SK-N-SH (cell line): ENCODE measurements at regions not wholly inside any gene's neighbourhood (a gene's known extent, or its start where the extent isn't known, plus 50 kb on each side); places are given as distances from the start of the nearest gene placed in this dataset.

Experiments
- EZH2phosphoT487 ChIP-seq: fragments of 200-600 bp; sonication (generic); IDR thresholded peaks from 2 replicates; pipeline ENCODE4 v1.6.1; 2017; ENCODE audit warnings: low read depth, mixed run types, mild to moderate bottlenecking, antibody characterized with exemption, moderate library complexity, borderline replicate concordance
- TF ChIP-seq, protein P1 (sequence below): IDR thresholded peaks from 2 replicates; pipeline ENCODE4 v1.4.0; 2012; ENCODE audit warnings: low read depth
- TF ChIP-seq, protein P2 (sequence below): IDR thresholded peaks from 2 replicates; pipeline ENCODE4 v1.6.1; 2012; ENCODE audit warnings: mild to moderate bottlenecking, low read depth, low read length, moderate library complexity
- TF ChIP-seq, protein P3 (sequence below): fragments of 150-350 bp; IDR thresholded peaks from 2 replicates; pipeline ENCODE4 v1.6.1; 2016; ENCODE audit warnings: mild to moderate bottlenecking, low read depth, low read length

DNA sequence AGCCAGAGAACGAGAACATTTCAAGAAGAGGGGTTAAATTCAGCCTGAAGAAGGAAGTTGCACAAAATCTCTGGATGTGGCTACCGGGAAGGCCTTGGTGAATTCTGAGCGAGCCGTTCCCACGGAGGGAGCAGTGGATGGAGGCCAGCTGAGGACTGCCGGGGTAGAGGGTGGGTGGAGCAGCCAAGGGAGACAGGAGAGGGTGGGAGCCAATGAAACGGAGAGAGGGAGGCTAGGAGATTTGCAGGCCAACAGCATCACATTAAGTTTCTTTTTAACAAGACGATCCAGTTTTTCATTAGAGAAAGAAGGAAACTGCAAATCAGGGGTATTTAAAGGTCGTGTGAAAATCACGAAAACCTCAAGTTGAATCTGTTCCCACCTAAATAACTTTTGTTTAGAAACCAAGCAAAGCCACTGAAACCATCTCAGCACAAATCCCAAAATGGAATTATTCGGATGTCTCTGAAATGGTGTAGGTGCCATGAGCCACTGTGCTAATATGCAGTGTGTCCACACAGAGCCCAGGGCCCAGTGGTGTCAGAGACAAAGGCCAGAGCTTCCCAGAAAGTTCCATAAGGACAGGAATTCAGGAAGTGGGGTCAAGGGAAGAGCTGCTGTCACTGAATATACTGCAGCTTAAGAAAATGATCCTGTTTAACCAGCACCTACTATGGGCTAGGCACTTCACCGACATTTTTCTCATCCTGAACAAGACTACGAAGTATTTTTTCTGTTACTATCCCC lies 59.7 kb upstream of the SLC35C1 start:
- TF ChIP-seq, protein P1, sequence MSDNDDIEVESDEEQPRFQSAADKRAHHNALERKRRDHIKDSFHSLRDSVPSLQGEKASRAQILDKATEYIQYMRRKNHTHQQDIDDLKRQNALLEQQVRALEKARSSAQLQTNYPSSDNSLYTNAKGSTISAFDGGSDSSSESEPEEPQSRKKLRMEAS: no peak
- TF ChIP-seq, protein P2, sequence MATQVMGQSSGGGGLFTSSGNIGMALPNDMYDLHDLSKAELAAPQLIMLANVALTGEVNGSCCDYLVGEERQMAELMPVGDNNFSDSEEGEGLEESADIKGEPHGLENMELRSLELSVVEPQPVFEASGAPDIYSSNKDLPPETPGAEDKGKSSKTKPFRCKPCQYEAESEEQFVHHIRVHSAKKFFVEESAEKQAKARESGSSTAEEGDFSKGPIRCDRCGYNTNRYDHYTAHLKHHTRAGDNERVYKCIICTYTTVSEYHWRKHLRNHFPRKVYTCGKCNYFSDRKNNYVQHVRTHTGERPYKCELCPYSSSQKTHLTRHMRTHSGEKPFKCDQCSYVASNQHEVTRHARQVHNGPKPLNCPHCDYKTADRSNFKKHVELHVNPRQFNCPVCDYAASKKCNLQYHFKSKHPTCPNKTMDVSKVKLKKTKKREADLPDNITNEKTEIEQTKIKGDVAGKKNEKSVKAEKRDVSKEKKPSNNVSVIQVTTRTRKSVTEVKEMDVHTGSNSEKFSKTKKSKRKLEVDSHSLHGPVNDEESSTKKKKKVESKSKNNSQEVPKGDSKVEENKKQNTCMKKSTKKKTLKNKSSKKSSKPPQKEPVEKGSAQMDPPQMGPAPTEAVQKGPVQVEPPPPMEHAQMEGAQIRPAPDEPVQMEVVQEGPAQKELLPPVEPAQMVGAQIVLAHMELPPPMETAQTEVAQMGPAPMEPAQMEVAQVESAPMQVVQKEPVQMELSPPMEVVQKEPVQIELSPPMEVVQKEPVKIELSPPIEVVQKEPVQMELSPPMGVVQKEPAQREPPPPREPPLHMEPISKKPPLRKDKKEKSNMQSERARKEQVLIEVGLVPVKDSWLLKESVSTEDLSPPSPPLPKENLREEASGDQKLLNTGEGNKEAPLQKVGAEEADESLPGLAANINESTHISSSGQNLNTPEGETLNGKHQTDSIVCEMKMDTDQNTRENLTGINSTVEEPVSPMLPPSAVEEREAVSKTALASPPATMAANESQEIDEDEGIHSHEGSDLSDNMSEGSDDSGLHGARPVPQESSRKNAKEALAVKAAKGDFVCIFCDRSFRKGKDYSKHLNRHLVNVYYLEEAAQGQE: no peak
- TF ChIP-seq EZH2phosphoT487: no peak
- TF ChIP-seq, protein P3, sequence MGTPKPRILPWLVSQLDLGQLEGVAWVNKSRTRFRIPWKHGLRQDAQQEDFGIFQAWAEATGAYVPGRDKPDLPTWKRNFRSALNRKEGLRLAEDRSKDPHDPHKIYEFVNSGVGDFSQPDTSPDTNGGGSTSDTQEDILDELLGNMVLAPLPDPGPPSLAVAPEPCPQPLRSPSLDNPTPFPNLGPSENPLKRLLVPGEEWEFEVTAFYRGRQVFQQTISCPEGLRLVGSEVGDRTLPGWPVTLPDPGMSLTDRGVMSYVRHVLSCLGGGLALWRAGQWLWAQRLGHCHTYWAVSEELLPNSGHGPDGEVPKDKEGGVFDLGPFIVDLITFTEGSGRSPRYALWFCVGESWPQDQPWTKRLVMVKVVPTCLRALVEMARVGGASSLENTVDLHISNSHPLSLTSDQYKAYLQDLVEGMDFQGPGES: no peak
